ENCODE measurements at regions not wholly inside any gene's neighbourhood (a gene's known extent, or its start where the extent isn't known, plus 50 kb on each side); places are given as distances from the start of the nearest gene placed in this dataset.

- DNase-seq, result no peak
- no peak overlapping the region for H3K4me3 ChIP-seq
- ATAC-seq, result no peak
- H3K4me1 ChIP-seq, result no peaks in the 10 kb centered on the region
- no peaks in the 10 kb centered on the region for H3K9me3 ChIP-seq
- H3K27ac ChIP-seq, result no peak overlapping the region
- intact Hi-C loops (cut with DNase I), result no loop called here
- H3K36me3 ChIP-seq, result no peaks in the 10 kb centered on the region
- no peaks in the 10 kb centered on the region for H3K27me3 ChIP-seq (ENCODE audit: low read depth)
- no peak for TF ChIP-seq CTCF (IDR thresholded peaks at IDR 0.05)
These were observed 298.6 kb upstream of the AKR1E2 start for GRCh38 chr10:4527281-4527970.

GRCh38 chr10:4526311-4526731 is 299.7 kb upstream of the AKR1E2 start:
- TF ChIP-seq CTCF (IDR thresholded peaks at IDR 0.05), result no peak
- Histone ChIP-seq H3K4me3 (no peak overlapping the region), H3K27me3 (ENCODE audit: low read depth) (no peaks in the 10 kb centered on the region), H3K9me3 (no peaks in the 10 kb centered on the region), H3K27ac (no peak overlapping the region), H3K4me1 (no peaks in the 10 kb centered on the region), H3K36me3 (no peaks in the 10 kb centered on the region)
- no peak for DNase-seq
- intact Hi-C loops (cut with DNase I), result no loop called here
- no peak for ATAC-seq

GRCh38 chr10:4525103-4525502 is 300.9 kb upstream of the AKR1E2 start:
- ATAC-seq, result no peak
- intact Hi-C loops (cut with DNase I), result no loop called here
- no peaks in the 10 kb centered on the region for H3K9me3 ChIP-seq
- H3K27me3 ChIP-seq (ENCODE audit: low read depth), result no peaks in the 10 kb centered on the region
- H3K4me1 ChIP-seq, result no peaks in the 10 kb centered on the region
- no peak for DNase-seq
- H3K4me3 ChIP-seq, result no peak overlapping the region
- no peak overlapping the region for H3K27ac ChIP-seq
- no peak for TF ChIP-seq CTCF (IDR thresholded peaks at IDR 0.05)
- H3K36me3 ChIP-seq, result no peaks in the 10 kb centered on the region

GRCh38 chr10:4522296-4523000 is 303.6 kb upstream of the AKR1E2 start:
- no peak overlapping the region for H3K4me3 ChIP-seq
- ATAC-seq, result no peak
- no peak for DNase-seq
- no peaks in the 10 kb centered on the region for H3K4me1 ChIP-seq
- intact Hi-C loops (cut with DNase I), result no loop called here
- no peaks in the 10 kb centered on the region for H3K36me3 ChIP-seq
- H3K27ac ChIP-seq, result no peak overlapping the region
- no peaks in the 10 kb centered on the region for H3K27me3 ChIP-seq (ENCODE audit: low read depth)
- no peak for TF ChIP-seq CTCF (IDR thresholded peaks at IDR 0.05)
- no peaks in the 10 kb centered on the region for H3K9me3 ChIP-seq

GRCh38 chr10:4519658-4520402 is 306.2 kb upstream of the AKR1E2 start:
- TF ChIP-seq CTCF (IDR thresholded peaks at IDR 0.05), result no peak
- DNase-seq (no peak), ATAC-seq (no peak)
- H3K27ac ChIP-seq, result no peak overlapping the region
- no peak overlapping the region for H3K4me3 ChIP-seq
- H3K9me3 ChIP-seq, result no peaks in the 10 kb centered on the region
- no peaks in the 10 kb centered on the region for H3K4me1 ChIP-seq
- no peaks in the 10 kb centered on the region for H3K36me3 ChIP-seq
- no peaks in the 10 kb centered on the region for H3K27me3 ChIP-seq (ENCODE audit: low read depth)
- intact Hi-C loops (cut with DNase I), result no loop called here

Data from lower lobe of right lung (tissue), 2 donors.